NCI-H2107 (cell line): ENCODE measurements at regions not wholly inside any gene's neighbourhood (a gene's known extent, or its start where the extent isn't known, plus 50 kb on each side); places are given as distances from the start of the nearest gene placed in this dataset.

ENCODE experiments used
- DNase-seq: peaks from one replicate; lab custom pipeline; 2025; lab: John Stamatoyannopoulos, UW

DNA sequence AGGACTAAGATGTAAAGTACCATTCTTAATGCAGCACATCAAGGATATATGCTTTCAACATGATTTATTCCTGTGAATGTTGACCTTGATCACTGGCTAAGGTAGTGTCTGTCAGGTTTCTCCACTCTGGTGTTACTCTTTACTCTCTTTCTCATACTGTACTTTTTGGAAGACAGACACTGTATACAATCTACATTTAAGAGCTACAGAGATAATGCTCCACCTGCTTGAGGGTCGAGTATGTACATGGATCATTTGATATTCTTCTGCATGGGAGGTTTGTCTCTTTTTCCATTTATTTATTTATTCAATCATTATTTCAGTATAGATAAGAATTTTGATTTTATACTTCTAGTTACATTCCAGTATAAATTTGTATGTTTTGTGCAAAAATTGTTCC, 199.5 kb upstream of the RGPD4 start:
- DNase-seq = no peak

DNA sequence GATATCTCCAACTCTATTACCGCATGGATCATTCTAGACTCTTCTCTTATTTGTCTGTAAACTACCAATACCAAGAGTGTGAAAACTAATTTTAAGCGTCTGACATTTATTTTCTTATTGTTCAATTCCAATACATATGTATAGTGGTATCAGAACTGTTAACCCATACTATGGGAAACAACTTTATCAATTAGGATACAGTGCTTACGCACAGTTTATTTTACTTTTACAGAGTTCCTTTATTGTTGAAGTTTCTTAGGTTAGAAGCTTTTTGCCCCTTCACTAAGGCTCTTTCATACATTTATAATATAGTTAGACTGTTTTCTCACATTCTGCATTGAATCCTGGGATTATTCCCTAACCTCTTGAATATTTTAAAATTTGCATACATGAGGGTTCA, 198.8 kb upstream of the RGPD4 start:
- DNase-seq = no peak

DNA sequence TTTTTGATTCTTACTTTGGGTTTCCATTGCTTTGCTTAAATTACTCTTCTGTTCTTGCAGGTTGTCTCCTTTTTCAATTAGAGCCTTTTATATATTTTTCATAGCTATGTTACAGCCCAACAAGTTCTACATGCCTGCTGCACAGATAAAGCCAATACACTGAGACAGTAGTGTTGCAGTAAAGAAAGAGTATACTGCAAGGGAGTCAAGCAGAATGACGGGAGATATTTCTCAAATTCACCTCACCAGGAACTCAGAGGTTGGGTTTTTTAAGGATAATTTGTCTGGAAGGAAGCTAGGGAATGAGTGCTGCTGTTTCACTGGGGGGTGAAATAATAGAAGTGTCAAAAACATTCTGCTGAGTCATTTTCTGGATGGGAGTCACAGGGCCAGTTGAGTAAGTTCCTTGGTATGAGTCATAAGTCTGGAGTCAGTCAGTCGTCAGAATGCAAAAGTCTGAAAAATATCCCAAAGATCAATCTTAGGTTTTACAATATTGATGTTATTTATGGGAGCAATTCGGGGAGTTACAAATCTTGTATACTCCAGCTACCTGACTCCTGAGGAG, 193.0 kb upstream of the RGPD4 start:
- no peak for DNase-seq

DNA sequence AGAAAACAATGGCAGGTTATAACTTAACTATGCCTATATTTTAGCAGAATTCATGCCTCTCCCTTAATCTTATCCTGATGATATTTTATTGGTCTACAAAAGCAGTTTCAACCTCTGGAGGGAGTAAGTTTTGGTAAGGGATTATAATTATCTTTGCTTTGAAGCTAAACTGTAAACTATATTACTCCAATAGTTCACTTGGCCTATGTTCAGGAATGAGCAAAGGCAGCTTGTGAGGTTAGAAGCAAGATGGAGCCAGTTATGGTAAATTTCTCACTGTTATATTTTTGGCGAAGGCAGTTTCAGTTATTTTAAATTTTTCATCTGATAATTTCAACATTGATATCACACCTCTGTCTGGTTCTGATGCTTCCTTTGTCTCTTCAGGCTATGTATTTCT, 192.5 kb upstream of the RGPD4 start:
- no peak for DNase-seq

DNA sequence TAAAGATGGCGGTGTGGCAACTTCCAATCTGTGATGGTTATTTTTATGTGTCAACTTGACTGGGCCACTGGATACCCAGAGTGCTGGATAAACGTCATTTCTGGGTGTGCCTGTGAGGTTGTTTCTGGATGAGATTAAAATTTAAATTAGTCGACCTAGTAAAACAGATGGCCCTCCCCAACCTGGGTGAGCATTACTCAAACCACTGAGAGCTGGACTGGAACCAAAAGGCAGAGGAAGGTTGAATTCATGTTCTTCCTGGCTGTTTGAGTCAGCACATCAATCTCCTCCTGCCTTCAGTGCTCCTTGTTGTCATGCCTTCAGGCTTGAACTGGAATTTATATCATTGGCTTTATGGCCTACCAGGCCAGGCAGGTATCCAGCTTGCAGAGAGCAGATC, 190.8 kb upstream of the RGPD4 start:
- no peak for DNase-seq

DNA sequence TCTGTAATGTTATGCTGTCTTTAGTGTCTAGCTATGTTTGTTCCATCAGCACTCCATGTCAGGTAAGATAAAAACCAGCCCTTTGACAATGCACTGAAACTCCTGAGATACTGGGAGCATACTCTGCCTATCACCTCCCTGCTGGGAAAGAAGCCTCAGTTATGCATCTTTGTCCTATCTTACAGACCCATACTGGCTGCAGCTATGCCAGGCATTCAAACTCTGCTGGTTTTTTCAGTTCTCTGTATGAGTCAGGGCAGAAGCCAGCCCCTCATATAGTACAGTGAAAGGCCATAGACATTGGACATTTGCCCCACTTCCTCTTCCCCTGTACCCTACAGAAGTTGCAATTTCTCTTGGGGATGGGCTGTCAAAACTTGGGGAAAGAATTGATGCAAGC, 181.1 kb upstream of the RGPD4 start:
- DNase-seq = no peak

DNA sequence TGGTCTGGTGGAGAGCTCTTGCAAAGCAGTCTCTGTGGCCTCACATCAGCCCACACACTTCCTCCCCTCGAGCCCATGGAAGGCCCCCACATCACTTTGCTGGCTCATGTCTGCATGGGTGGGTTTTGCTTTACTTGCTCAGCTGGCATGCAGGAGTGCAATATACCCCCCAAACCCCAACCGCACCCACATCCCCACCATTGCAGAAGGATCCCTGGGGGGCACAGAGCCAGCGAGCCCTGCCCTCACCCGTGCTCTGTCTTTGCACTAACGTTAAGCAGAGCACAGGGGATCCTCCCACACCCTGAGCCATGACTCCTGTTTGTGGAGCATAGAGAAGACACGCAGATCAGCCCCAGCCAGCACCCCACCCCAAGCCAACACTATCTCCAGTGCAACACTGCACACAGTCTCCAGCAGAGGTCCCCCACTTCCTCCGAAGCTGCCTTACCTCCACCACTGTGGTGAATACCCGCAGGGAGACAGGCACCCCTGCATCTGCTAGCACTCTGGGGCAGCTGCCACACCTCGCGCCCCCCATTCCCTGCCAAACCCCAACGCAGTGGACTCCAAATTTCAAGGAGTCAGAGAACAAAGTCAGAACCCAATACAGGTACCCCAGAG, 177.8 kb upstream of the RGPD4 start:
- DNase-seq = no peak

DNA sequence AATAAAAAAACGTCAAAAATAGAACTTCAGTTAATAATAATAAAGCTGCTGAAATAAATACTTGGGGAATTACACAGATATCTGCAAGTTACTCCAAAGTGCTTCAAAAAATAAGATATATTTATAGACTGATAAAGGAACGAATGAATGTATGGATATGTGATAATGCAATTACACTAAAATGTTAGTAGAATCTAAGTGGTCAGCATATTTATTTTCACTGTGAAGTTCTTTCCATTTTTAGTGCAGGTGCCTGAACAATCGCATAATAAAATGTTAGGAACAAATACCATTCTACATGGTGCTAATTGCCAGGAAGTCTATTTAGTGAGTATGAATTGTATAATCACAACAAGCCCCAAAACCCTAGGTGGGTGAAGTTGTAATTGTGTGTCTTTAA, 169.6 kb upstream of the RGPD4 start:
- DNase-seq = no peak

DNA sequence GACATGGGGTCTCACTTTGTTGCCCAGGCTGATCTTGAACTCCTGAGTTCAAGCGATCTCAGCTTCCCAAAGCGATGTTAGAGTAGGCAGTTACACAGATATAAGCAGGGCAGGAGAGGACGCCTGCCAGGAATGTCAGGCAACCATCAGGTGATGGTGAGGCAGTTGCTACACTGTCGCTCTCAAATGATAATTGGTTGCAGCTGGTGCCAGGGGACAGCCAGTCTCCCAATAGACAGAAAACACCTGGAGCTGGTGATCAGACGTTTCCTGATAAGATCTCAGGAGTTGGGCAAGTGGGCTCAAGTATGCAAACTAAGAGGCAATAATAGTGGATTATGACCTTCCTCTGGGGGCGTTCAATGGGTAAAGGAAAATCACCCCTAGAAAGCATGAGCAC, 163.1 kb upstream of the RGPD4 start:
- no peak for DNase-seq

DNA sequence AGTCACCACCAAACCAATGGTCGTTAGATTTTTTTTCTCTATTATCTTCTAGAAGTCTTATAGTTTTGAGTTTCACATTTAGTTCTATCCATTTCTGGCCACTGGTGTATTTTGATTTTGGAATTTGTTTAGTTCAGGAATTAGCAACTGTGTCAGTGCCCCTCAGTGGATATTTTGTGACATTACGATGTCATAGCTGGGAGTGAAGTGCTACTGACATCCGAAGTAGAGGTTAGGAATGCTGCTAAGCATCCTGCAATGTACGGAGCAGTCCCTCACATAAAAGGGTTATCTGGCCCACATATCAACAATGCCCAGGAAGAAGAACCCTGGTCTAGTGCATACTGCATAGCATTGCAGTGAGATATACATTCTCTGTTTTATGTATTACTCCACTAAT, 157.4 kb upstream of the RGPD4 start:
- DNase-seq = no peak

DNA sequence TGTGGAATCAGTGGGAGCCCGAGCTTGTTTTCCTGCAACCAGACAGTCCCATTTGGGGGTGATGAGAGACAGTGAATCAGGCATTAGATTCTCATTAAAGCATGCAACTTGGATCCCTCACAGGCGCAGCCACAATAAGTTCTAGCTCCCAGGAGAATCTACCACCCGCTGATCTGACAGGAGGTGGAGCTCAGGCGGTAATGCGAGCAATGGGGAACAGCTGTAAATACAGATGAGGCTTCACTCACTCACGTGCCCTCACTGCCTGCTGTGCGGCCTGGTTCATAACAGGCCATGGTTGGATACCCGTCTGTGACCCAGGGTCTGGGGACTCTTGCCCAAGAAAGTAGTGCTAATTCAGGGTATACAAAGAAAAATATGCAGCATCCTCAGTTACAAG, 144.8 kb upstream of the RGPD4 start:
- no peak for DNase-seq

DNA sequence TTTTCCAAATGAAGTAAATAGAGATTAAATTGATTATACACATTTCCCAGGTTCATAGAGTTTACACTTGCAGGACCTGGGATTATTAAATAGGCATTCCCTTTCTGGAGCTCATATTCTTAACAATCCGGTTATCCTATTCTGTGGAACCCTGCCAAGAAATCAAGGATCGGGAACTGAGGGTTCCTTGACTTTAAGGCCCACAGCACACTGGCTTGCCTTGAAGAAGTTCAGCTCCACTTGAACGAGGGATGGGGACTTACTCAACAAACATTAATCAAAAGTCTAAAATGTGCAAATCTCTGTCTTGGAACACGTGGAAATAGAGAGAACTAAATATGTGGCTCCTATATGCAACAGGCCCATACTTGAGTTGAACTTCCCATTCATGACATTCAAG, 142.3 kb upstream of the RGPD4 start:
- no peak for DNase-seq

DNA sequence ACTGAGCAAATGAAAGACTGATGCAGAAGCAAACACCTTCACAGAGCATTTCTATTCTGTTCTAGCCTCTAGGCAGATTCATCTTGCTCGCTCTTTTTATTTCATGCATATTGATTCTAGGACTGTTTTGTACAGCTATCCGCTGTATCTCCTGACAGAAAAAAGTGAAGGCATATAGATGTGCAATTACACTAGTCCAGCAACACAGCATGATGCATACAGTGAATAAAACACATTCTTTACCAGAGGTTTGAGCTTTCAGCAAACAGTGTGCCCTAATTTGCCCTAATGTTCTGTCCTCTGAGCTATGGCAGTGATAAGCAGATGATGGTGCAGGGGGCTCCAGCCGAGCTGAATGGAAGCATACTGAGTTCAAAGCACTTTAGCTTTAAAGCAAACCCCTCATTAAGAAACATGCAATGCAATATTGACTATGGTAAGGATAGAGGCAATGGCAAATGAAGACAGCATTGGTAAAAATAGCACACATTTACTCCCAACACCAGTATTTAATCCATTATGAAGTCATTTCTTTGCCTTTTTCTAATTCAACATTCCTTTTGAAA, 141.2 kb upstream of the RGPD4 start:
- no peak for DNase-seq

DNA sequence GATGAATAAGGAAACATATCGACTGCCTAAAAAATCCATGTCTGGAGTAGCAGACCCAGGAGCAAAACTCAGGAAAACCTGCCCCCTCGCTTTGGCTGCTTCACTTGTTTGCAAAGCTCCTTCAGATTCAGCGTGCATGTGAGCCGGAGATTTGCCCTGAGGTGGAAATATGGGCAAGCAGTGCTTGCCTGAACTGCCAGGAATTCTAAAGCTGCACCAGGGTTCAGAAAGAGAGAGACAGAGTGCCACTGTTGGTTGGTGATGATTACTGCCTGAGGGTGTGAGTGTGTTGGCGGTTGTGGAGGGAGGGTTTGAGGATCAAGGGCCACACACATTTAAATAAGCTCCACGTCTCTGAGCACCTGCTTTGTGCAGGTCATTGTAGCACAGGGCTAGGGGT, 139.6 kb upstream of the RGPD4 start:
- no peak for DNase-seq

DNA sequence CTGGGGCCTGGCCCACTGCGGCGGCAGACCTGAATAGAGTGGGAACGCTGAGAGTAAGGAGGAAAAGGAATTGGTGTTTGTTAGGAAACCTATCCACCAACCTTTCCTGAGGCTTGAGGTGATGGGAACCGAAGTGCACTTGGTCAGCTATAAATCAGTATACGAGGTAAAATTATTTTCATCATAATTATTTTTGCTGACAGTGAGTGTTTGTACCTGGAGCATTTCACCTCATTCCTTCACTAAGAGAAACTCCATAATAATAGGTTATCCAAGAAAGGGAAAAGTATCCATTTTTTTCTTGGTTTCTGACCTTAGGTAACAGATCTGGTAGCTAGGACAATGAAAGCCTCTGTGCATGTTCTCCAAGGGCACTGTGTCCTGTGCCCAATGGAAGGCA, 138.6 kb upstream of the RGPD4 start:
- DNase-seq = no peak

DNA sequence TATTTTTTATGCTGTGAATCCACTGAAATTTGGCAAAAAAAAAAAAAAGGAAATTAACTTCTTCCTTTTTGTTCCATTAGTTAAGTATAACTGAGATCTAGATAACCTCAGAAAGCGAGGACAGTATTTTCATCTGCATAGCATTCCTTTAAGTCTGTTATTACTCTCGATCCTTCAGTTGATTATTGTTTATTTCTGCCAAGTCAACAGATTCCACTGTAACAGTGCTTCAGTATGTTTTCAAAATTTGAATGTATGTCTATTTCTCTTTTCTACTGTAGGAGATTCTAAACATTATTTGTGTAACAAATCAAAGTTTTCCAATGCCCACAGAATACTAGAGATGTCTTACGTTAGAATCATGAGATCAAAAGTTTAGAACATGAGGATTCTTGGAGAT, 133.1 kb upstream of the RGPD4 start:
- no peak for DNase-seq

DNA sequence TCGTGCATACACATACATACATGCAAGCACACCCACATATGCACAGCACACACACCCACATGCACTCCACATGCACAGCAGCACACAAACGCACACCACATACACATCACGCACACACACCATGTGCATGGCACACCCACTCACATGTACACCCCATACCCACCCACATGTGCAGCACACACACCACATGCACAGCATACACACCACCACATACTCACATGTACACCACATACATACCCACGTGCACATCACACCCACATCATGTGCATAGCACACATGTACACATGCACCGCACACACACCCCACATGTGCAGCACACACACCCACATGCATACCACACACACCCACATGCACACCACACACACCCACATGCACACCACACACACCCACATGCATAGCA, 132.0 kb upstream of the RGPD4 start:
- no peak for DNase-seq

DNA sequence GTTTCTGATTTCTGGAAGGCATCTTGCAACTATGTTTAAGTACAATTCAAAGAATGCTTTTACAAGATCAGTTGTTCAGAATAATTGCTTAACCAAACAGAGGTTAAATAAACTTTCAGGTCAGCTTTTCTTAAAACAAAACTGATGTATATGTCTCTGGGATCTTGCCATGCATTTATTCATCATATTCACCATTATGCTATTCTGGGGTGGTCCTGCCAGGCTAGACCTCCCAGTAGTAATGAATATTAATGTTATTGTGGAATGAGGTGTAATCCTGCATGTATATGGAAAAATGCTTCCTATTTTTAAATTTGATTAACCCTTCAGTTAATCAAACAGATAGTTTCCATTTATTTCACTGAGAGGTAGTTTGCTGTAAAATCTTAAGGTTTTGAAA, 129.3 kb upstream of the RGPD4 start:
- no peak for DNase-seq

DNA sequence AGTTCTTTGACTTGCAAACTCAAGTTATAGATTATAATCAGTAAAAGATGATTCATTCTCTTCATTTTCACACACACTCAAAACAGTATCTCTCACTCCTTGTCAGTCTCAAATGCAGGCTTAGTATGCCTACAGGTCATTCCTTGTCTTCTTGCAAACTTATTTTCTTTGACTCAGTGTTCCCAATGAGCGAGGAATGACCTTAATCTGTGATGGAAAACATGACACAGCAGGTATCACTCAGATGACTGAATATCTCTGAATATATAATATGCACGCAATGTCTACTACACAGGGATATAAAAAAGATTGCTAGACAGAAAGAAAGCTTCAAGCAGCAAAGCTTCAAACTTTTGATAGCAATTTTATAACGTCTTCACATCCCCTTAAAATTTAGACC, 127.8 kb upstream of the RGPD4 start:
- DNase-seq = no peak

DNA sequence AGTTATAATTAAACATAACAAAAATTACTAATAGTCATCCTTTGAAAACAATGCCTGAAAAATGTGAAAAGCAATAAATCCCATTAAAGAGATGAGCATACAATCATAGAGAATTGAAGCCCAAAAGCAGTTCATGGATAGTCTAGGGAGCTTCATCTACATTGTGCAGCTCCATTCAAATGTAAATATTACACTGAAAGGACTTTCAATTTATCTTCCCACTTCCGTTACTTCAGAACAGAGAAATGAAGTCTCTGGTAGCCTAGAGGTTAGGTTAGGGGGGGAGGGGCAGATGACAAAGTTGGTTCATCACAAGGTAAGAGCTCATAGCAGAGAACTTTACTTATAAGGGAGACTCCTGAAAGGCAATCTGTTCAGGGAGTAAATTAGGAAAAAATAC, 126.6 kb upstream of the RGPD4 start:
- no peak for DNase-seq

DNA sequence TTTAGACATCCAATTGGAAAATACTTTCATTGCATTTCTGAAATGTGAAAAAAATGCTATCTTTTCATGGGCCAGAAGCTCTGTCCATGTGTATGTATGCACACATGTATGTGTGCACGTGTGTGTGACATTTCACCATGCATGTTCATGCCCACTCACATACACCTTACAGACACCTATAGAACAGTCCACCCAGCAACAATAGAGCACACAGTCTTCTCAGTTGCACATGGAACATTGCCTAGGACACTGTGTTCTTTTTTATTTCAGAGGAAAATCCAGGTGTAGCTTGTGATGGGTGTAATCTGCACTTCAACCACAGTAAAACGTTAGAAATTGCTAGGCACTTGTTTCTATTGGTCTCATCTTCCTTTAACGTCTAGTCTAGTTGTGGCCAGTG, 114.8 kb upstream of the RGPD4 start:
- DNase-seq = no peak

DNA sequence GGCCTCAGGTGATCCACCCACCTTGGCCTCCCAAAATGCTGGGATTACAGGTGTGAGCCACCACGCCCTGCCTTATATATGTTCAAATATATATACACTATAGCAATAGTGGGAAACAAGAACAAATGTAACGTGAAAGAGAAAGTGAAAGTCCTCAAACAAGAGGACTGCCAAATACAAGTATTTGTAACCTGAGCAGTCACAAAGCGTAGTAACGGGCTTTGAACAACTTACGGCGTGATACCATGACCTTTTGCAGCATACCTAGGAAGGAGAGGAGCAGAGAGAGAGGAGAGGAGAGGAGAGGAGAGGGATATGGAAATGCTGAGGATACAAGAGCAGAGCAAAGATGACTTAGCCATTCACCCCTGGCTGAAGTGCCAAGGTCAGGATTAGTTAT, 113.8 kb upstream of the RGPD4 start:
- peak; percentile 6 for DNase-seq

DNA sequence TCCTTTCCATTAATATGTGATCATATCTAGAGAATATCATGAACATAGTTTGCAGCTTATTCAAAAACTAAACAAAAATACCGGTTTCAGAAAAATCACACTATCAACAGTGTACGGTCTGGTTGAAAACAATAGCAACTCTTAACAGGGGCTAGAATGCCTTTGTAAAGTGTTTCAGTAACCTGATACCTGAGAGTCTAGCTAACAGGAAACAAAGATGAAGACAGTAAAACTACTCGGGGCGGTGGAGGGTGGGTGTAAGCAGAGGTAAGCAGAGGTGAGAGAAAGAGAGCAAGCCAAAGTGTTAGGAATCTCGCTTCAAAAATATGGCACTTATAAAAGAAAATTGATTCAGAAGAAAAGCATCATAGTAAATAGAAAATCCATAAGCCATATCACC, 109.0 kb upstream of the RGPD4 start:
- DNase-seq = no peak

DNA sequence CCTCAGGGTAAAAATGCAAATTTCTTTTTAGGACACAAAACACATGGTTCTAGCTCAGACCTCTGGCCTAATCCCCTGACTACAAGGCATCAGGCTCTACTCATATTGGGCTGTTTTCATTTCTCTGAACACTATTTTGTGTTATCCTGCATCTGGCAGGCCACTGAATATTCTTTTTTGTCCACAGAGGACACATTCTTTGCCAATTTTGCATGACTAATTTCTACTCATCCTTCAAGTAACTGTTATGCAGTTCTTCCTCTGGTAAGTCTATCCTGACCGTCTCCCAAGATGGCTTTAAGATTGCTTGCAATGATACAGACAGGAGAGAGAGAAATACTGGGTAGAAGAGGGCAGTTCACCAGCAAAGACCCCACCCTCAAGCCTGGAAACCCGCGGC, 107.6 kb upstream of the RGPD4 start:
- DNase-seq = no peak
